NB4 (cell line): ENCODE measurements at regions not wholly inside any gene's neighbourhood (a gene's known extent, or its start where the extent isn't known, plus 50 kb on each side); places are given as distances from the start of the nearest gene placed in this dataset.

ENCODE experiments used
- CTCF ChIP-seq: IDR thresholded peaks from one replicate; pipeline ENCODE4 v1.5.1; 2012; ENCODE audit warnings: low read depth, low read length
- MAX ChIP-seq: IDR thresholded peaks from 2 replicates; pipeline ENCODE4 v1.6.1; 2011; ENCODE audit warnings: low read depth, low read length
- POLR2A ChIP-seq: IDR thresholded peaks from 2 replicates; pipeline ENCODE4 v1.6.1; 2011; ENCODE audit warnings: mild to moderate bottlenecking; ENCODE audit not compliant: insufficient read length; ENCODE audit errors: extremely low read depth

GRCh38 chr4:145287351-145287750, 107.0 kb upstream of the OTUD4 start:
- TF ChIP-seq CTCF = no peak
- TF ChIP-seq POLR2A = no peak
- no peak for TF ChIP-seq MAX
